ENCODE measurements at regions not wholly inside any gene's neighbourhood (a gene's known extent, or its start where the extent isn't known, plus 50 kb on each side); places are given as distances from the start of the nearest gene placed in this dataset.

DNA sequence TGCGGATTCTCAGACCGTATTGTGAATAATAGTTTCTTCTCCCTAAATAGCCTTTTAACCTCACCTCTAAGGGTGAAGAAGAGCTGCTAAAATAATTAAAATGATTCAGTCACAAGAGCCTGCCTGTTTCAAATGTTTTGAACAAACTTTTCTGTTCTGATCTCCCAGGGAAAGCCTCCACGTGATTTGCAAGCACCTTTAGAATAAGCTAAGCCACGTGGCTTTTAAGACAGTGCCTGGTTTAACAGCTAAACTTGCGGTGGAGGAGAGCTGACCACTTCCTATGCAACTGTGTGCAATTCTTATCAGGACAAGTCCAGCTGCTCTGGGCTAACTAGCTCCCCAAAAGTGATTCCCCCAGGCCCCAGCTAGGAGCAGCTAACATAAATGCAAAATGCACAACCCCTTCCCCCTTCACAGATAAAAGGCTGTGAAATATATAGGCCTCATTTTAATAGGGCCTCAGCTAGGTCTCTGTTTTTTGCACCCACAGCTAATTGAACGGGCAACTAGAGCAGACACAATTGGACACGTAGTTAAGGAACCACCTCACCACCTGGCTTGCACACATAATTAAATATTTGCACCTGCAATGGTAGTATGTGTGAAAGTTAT, 401.2 kb upstream of the NR2F2 start:
- Histone ChIP-seq H3K9ac (ENCODE audit: low read depth, low read length) (peak overlapping the region; percentile 30; the same call in 1 of the 2 replicates), H3K4me1 (ENCODE audit: insufficient read depth, low read length) (peaks cover 41% of the 10 kb centered on the region), H3K27ac (ENCODE audit: low read length) (peak overlapping the region; percentile 77), H3K4me2 (ENCODE audit: insufficient read depth, low read length) (no peak overlapping the region), H3K4me3 (ENCODE audit: low read depth in 1 of 2, low read length in 2 of 2) (no peak overlapping the region), H3K9me3 (ENCODE audit: insufficient read depth, low read length, severe bottlenecking) (no peaks in the 10 kb centered on the region), H2AFZ (ENCODE audit: low read depth, low read length) (peak overlapping the region; percentile 12), H4K20me1 (ENCODE audit: insufficient read depth, low read length) (no peaks in the 10 kb centered on the region), H3K36me3 (ENCODE audit: insufficient read depth, low read length) (no peaks in the 10 kb centered on the region), H3K79me2 (ENCODE audit: insufficient read depth, low read length) (no peaks in the 10 kb centered on the region), H3K27me3 (ENCODE audit: insufficient read depth, low read length, poor library complexity) (no peaks in the 10 kb centered on the region)
- peak; percentile 78 for DNase-seq
- no peak for TF ChIP-seq EZH2 (IDR thresholded peaks at IDR 0.05; ENCODE audit: borderline replicate concordance, low read depth, low read length, severe bottlenecking)
- TF ChIP-seq, protein P1, sequence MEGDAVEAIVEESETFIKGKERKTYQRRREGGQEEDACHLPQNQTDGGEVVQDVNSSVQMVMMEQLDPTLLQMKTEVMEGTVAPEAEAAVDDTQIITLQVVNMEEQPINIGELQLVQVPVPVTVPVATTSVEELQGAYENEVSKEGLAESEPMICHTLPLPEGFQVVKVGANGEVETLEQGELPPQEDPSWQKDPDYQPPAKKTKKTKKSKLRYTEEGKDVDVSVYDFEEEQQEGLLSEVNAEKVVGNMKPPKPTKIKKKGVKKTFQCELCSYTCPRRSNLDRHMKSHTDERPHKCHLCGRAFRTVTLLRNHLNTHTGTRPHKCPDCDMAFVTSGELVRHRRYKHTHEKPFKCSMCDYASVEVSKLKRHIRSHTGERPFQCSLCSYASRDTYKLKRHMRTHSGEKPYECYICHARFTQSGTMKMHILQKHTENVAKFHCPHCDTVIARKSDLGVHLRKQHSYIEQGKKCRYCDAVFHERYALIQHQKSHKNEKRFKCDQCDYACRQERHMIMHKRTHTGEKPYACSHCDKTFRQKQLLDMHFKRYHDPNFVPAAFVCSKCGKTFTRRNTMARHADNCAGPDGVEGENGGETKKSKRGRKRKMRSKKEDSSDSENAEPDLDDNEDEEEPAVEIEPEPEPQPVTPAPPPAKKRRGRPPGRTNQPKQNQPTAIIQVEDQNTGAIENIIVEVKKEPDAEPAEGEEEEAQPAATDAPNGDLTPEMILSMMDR (IDR thresholded peaks at IDR 0.05; ENCODE audit: borderline replicate concordance, extremely low read depth, low read length, poor library complexity, severe bottlenecking) = no peak
- ATAC-seq (ENCODE audit: insufficient read depth, low read depth) = peak; percentile 91

DNA sequence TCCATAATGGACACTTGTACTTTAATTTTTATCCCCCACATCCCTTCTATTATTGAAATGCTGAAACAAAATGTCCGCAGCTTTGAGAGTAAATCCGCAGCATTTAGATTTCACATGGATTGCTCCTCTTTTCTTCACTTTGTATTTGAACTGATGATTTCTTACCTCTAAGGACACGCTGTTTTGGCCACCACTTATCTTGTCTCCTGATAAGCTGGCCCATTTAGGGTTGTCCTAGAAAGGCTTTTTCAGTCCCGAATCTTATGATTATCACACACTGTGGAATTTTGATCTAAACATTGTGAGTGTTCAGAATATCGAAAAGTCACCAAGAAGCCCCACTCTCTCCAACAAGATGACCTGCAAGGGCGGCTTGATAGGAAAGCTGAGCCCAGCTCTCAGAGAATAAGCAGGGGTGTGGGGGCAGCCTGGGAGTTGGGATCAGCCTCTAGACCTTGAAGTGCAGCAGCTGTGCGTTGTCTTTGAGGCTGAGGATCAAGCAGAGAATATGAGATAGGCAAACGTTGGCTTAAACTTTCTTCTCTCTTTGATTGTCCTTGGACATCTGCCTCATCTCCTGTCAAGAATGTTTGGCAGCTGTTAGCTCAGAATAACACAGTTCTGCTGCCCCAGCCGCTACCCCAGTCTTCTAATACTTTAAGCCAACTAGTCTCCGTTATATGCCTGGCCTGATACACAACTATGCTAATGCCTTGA, 399.7 kb upstream of the NR2F2 start:
- ATAC-seq (ENCODE audit: insufficient read depth, low read depth) = no peak
- TF ChIP-seq EZH2 (IDR thresholded peaks at IDR 0.05; ENCODE audit: borderline replicate concordance, low read depth, low read length, severe bottlenecking) = no peak
- Histone ChIP-seq H3K79me2 (ENCODE audit: insufficient read depth, low read length) (no peaks in the 10 kb centered on the region), H3K27ac (ENCODE audit: low read length) (peak overlapping the region; percentile 77; the same call in 1 of the 2 replicates), H3K27me3 (ENCODE audit: insufficient read depth, low read length, poor library complexity) (no peaks in the 10 kb centered on the region), H2AFZ (ENCODE audit: low read depth, low read length) (peak overlapping the region; percentile 31; the same call in 1 of the 2 replicates), H3K36me3 (ENCODE audit: insufficient read depth, low read length) (no peaks in the 10 kb centered on the region), H3K4me1 (ENCODE audit: insufficient read depth, low read length) (peaks cover 41% of the 10 kb centered on the region), H3K4me3 (ENCODE audit: low read depth in 1 of 2, low read length in 2 of 2) (no peak overlapping the region), H3K9ac (ENCODE audit: low read depth, low read length) (no peak overlapping the region), H4K20me1 (ENCODE audit: insufficient read depth, low read length) (no peaks in the 10 kb centered on the region), H3K4me2 (ENCODE audit: insufficient read depth, low read length) (no peak overlapping the region), H3K9me3 (ENCODE audit: insufficient read depth, low read length, severe bottlenecking) (no peaks in the 10 kb centered on the region)
- DNase-seq = no peak

DNA sequence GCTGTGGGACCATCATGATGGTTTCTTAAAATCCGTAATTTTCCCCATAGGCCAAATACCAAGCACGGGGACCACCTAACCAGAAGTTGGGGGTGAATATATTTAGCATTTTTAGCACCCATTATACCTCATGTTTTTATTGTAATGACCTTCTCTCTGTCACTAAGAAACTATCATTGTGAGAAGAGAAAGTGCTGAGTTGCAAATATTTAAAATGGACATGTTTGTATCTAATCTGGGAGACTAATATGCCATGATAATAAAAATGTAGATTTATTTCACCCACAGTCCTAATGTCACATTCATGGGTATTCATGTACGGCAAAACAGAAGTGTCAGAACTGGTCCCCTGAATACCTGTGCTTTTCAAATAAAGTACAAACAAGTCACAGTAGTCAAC, 398.9 kb upstream of the NR2F2 start:
- Histone ChIP-seq H3K9ac (ENCODE audit: low read depth, low read length) (no peak overlapping the region), H3K4me2 (ENCODE audit: insufficient read depth, low read length) (no peak overlapping the region), H3K79me2 (ENCODE audit: insufficient read depth, low read length) (no peaks in the 10 kb centered on the region), H3K4me3 (ENCODE audit: low read depth in 1 of 2, low read length in 2 of 2) (no peak overlapping the region), H3K36me3 (ENCODE audit: insufficient read depth, low read length) (no peaks in the 10 kb centered on the region), H3K27ac (ENCODE audit: low read length) (no peak overlapping the region; the same call in 1 of the 2 replicates), H3K27me3 (ENCODE audit: insufficient read depth, low read length, poor library complexity) (no peaks in the 10 kb centered on the region), H3K4me1 (ENCODE audit: insufficient read depth, low read length) (peaks cover 41% of the 10 kb centered on the region), H4K20me1 (ENCODE audit: insufficient read depth, low read length) (no peaks in the 10 kb centered on the region), H3K9me3 (ENCODE audit: insufficient read depth, low read length, severe bottlenecking) (no peaks in the 10 kb centered on the region), H2AFZ (ENCODE audit: low read depth, low read length) (no peak overlapping the region)
- no peak for TF ChIP-seq EZH2 (IDR thresholded peaks at IDR 0.05; ENCODE audit: borderline replicate concordance, low read depth, low read length, severe bottlenecking)
- TF ChIP-seq, protein P1 (IDR thresholded peaks at IDR 0.05; ENCODE audit: borderline replicate concordance, extremely low read depth, low read length, poor library complexity, severe bottlenecking) = no peak
- ATAC-seq (ENCODE audit: insufficient read depth, low read depth) = no peak
- no peak for DNase-seq

DNA sequence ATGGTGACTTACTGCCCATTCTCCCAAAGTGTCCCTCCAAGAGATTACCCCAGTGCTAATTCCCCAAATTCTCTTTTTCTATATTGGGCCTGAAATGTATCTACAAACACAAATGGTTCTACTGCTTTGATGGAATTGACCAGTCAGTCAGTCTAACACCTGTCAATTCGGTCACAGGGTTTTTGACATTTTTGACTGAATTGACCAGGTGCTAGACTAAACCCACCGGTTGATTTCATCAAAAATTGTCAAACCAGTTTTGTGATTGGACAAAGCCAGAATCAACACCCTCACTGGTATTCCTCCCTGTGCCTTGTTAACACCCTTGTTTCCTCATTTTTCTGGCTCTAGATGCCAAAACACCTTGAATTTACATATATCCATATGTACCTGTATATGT, 398.4 kb upstream of the NR2F2 start:
- Histone ChIP-seq H2AFZ (ENCODE audit: low read depth, low read length) (no peak overlapping the region), H3K4me3 (ENCODE audit: low read depth in 1 of 2, low read length in 2 of 2) (no peak overlapping the region), H3K4me1 (ENCODE audit: insufficient read depth, low read length) (peaks cover 41% of the 10 kb centered on the region), H3K79me2 (ENCODE audit: insufficient read depth, low read length) (no peaks in the 10 kb centered on the region), H3K4me2 (ENCODE audit: insufficient read depth, low read length) (no peak overlapping the region), H3K27me3 (ENCODE audit: insufficient read depth, low read length, poor library complexity) (no peaks in the 10 kb centered on the region), H3K9me3 (ENCODE audit: insufficient read depth, low read length, severe bottlenecking) (no peaks in the 10 kb centered on the region), H4K20me1 (ENCODE audit: insufficient read depth, low read length) (no peaks in the 10 kb centered on the region), H3K9ac (ENCODE audit: low read depth, low read length) (no peak overlapping the region), H3K36me3 (ENCODE audit: insufficient read depth, low read length) (no peaks in the 10 kb centered on the region), H3K27ac (ENCODE audit: low read length) (no peak overlapping the region)
- no peak for TF ChIP-seq EZH2 (IDR thresholded peaks at IDR 0.05; ENCODE audit: borderline replicate concordance, low read depth, low read length, severe bottlenecking)
- TF ChIP-seq, protein P1 (IDR thresholded peaks at IDR 0.05; ENCODE audit: borderline replicate concordance, extremely low read depth, low read length, poor library complexity, severe bottlenecking) = no peak
- DNase-seq (no peak), ATAC-seq (ENCODE audit: insufficient read depth, low read depth) (no peak)
